Spleen (tissue), 11 donors: ENCODE measurements at regions not wholly inside any gene's neighbourhood (a gene's known extent, or its start where the extent isn't known, plus 50 kb on each side); places are given as distances from the start of the nearest gene placed in this dataset.
"Not testable (repeated sequence)": the region's sequence is repeated elsewhere in the genome, so short reads cannot be mapped to it uniquely, and the experiment has no call there.

Experiments used
- DNase-seq: peaks from one replicate; pipeline ENCODE4 v3.0.0-alpha.2; 2020
- H3K27ac ChIP-seq, 8 donors: fragments of 200-600 bp; sonication (generic) in 7 of 8; 1 replicate in 4 of 8; 2 replicates in 4 of 8; pipeline versions ENCODE4 v1.5.0 to v1.8.0; 2016 to 2021; ENCODE audit warnings: inconsistent platforms in 4 of 8, mild to moderate bottlenecking in 4 of 8, moderate library complexity in 1 of 8
- H3K27me3 ChIP-seq, 7 donors: fragments of 200-600 bp; sonication (generic) in 6 of 7; replicated peaks in 1 of 7; 1 replicate in 4 of 7; 2 replicates in 3 of 7; pipeline versions ENCODE4 v1.5.0 to v1.8.0; 2016 to 2021; ENCODE audit warnings: inconsistent platforms in 3 of 7, mild to moderate bottlenecking in 1 of 7
- H3K36me3 ChIP-seq, 6 donors: fragments of 200-600 bp; sonication (generic) in 5 of 6; 1 replicate in 4 of 6; 2 replicates in 2 of 6; pipeline versions ENCODE4 v1.5.0 to v1.8.0; 2016 to 2021; ENCODE audit warnings: inconsistent platforms in 2 of 6
- H3K4me1 ChIP-seq, 6 donors: fragments of 200-600 bp; sonication (generic) in 5 of 6; 1 replicate in 3 of 6; 2 replicates in 3 of 6; pipeline versions ENCODE4 v1.5.0 to v1.8.0; 2016 to 2021; ENCODE audit warnings: inconsistent platforms in 3 of 6
- H3K4me3 ChIP-seq, 8 donors: fragments of 200-600 bp; sonication (generic) in 7 of 8; 1 replicate in 4 of 8; 2 replicates in 4 of 8; pipeline versions ENCODE4 v1.5.0 to v1.8.0; 2016 to 2021; ENCODE audit warnings: inconsistent platforms in 4 of 8, mild to moderate bottlenecking in 4 of 8, moderate library complexity in 2 of 8
- H3K9me3 ChIP-seq, 8 donors: fragments of 200-600 bp; sonication (generic) in 7 of 8; 1 replicate in 4 of 8; 2 replicates in 4 of 8; pipeline versions ENCODE4 v1.5.0 to v1.8.0; 2016 to 2021; ENCODE audit warnings: inconsistent platforms in 4 of 8
- CTCF ChIP-seq, 11 experiments: fragments of 200-600 bp in 7 of 11; fragments of 450-650 bp in 4 of 11; sonication (generic) in 4 of 11; IDR thresholded peaks in 8 of 11; conservative IDR thresholded peaks in 3 of 11; 1 replicate in 7 of 11; 2 replicates in 4 of 11; pipeline versions ENCODE4 v1.4.0 to v1.8.0; 2016 to 2021; ENCODE audit warnings: antibody characterized with exemption in 11 of 11, inconsistent platforms in 4 of 11, mild to moderate bottlenecking in 1 of 11
- POLR2A ChIP-seq, 3 donors: fragments of 450-650 bp; IDR thresholded peaks; one replicate each; pipeline ENCODE4 v1.5.1; 2017; ENCODE audit warnings: antibody characterized with exemption in 3 of 3, mild to moderate bottlenecking in 1 of 3
- POLR2AphosphoS5 ChIP-seq, 3 donors: sonication (generic); formaldehyde crosslinking; IDR thresholded peaks; one replicate each; pipeline ENCODE4 v1.5.1; 2017; ENCODE audit warnings: antibody characterized with exemption in 3 of 3
- WGBS, 5 donors: extraction: QIAGEN DNeasy Blood & Tissue Kit in 3 of 5; methylation state at CpG; one replicate each; pipeline versions ENCODE4 v1.1.5 to v1.1.7; 2013 to 2018; 5-methylcytosine and 5-hydroxymethylcytosine counted together
- intact Hi-C: fragments of 100-400 bp; cut with DNase I; formaldehyde crosslinking; loops from one replicate; pipeline ENCODE4 v1.15.0; 2023; ENCODE audit warnings: low total_unique reads
- donor health status: healthy with polysubstance abuse.
- donor health status: DM: no; HTN: no; CAD: no; lungs with moderate emphysema.
- donor health status: DM: no; HTN: no; CAD: no.
- donor health status: Bipolar disorder and iron deficiency.
- donor health status: healthy.
- donor health status: DM: no; HTN: no; CAD: no.
- donor health status: DM: yes; HTN: yes; CAD: no.

- Histone ChIP-seq H3K9me3 (peaks cover 0 to 6% (median 0%) of the 10 kb centered on the region in 8 donors), H3K27me3 (peaks cover 0 to 6% (median 0%) of the 10 kb centered on the region in 7 donors), H3K36me3 (no peaks in the 10 kb centered on the region), H3K27ac (no peak overlapping the region), H3K4me3 (no peak overlapping the region), H3K4me1 (no peaks in the 10 kb centered on the region)
- DNase-seq = no peak
- WGBS, 5 donors = 38 to 56% (median 41%) methylated on average over 8 of the region's 8 CpGs
- intact Hi-C loops = no loop called here
- TF ChIP-seq CTCF (IDR thresholded peaks at IDR 0.05 in 8 of 11, conservative IDR thresholded peaks at IDR 0.05 in 3 of 11) = no peak
- TF ChIP-seq POLR2A (IDR thresholded peaks at IDR 0.05) = no peak
- TF ChIP-seq POLR2AphosphoS5 (IDR thresholded peaks at IDR 0.05) = no peak
Observed at GRCh38 chr2:22970284-22970975, 414.5 kb upstream of the KLHL29 start.

GRCh38 chr2:22970991-22971390 lies 414.0 kb upstream of the KLHL29 start:
- Histone ChIP-seq H3K36me3 (no peaks in the 10 kb centered on the region), H3K4me1 (no peaks in the 10 kb centered on the region), H3K9me3 (peaks cover 0 to under 1% (median 0%) of the 10 kb centered on the region in 8 donors), H3K27ac (no peak overlapping the region), H3K4me3 (no peak overlapping the region), H3K27me3 (peaks cover 0 to 6% (median 0%) of the 10 kb centered on the region in 7 donors)
- intact Hi-C loops = no loop called here
- TF ChIP-seq POLR2AphosphoS5 (IDR thresholded peaks at IDR 0.05) = no peak
- no peak for TF ChIP-seq POLR2A (IDR thresholded peaks at IDR 0.05)
- no peak for TF ChIP-seq CTCF (IDR thresholded peaks at IDR 0.05 in 8 of 11, conservative IDR thresholded peaks at IDR 0.05 in 3 of 11)
- WGBS, 5 donors = 67 to 84% (median 71%) methylated on average over 2 of the region's 2 CpGs
- no peak for DNase-seq

- no peaks in the 10 kb centered on the region for H3K4me1 ChIP-seq
- H3K9me3 ChIP-seq = peaks cover 0 to 2% (median 0%) of the 10 kb centered on the region in 8 donors
- DNase-seq = no peak
- 52 to 80% (median 65%) methylated on average over 1 of the region's 1 CpG for WGBS, 5 donors
- H3K4me3 ChIP-seq = no peak overlapping the region
- intact Hi-C loops = no loop called here
- no peak overlapping the region for H3K27ac ChIP-seq
- no peaks in the 10 kb centered on the region for H3K27me3 ChIP-seq
- TF ChIP-seq CTCF (IDR thresholded peaks at IDR 0.05 in 8 of 11, conservative IDR thresholded peaks at IDR 0.05 in 3 of 11) = no peak
- no peak for TF ChIP-seq POLR2AphosphoS5 (IDR thresholded peaks at IDR 0.05)
- no peak for TF ChIP-seq POLR2A (IDR thresholded peaks at IDR 0.05)
- H3K36me3 ChIP-seq = no peaks in the 10 kb centered on the region
Observed at GRCh38 chr2:22981785-22982184, 403.2 kb upstream of the KLHL29 start.

- H3K27ac ChIP-seq, H3K9me3 ChIP-seq, intact Hi-C loops, H3K27me3 ChIP-seq, H3K4me1 ChIP-seq, H3K4me3 ChIP-seq, H3K36me3 ChIP-seq, DNase-seq: not testable (repeated sequence)
- 93 to 96% (median 95%) methylated on average over 6 to 21 of the region's 25 CpGs for WGBS, 5 donors
Observed at GRCh38 chr2:22984152-22984551, 400.8 kb upstream of the KLHL29 start.
